ENCODE measurements at regions not wholly inside any gene's neighbourhood (a gene's known extent, or its start where the extent isn't known, plus 50 kb on each side); places are given as distances from the start of the nearest gene placed in this dataset.

DNA sequence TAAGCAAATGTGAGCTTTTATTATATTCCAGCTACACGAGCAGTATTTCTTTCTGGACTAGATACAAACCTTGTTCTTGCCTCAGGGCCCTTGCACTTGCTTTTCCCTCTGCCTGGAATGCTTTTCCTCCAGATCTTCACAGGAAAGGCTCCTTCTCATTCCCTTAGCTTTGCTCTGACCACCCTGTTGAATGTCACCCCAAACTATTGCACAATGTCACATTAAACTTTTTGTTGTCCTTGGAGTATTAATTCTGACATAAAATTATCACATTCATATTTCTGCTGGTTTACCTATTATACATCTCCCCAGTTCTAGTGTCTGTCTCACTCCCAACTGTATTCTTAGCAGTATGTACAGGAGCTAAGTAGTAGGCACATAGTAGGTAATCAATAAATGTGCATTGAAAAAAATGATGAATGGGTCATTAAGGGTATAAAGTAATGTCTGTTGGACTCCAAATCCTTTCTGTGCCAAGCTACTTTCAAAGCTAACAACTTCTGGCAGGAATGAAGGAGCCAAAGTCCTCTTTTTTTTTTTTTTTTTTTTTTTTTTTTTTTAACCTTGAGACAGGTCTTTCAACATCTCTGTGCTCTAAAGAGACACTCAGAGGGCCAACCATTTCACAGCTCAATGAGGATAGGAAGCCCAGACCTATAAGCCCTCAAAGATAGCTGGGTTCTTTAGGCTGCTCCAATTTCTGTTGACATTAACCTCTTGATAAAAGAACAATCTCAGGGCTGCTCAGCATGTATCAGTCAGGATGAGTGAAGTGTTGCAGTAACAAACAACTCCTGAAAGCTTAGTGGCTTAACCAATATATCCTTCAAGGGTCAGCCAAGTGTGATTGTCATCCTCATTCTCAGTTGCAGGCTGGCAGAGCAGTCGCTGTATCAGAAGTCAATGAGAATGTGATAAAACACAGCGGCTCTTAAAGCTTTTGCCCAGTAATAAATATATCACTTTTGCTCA lies 424.4 kb upstream of the TBX3 start:
- Histone ChIP-seq H2AFZ (replicated peaks) (no peak overlapping the region), H3K4me2 (no peak overlapping the region), H3K4me3 (no peak overlapping the region), H3K27me3 (no peaks in the 10 kb centered on the region), H4K20me1 (ENCODE audit: low read depth) (no peaks in the 10 kb centered on the region), H3K9ac (no peak overlapping the region), H3K79me2 (ENCODE audit: low read depth) (no peaks in the 10 kb centered on the region), H3K27ac (no peak overlapping the region), H3K9me3 (ENCODE audit: low read depth) (no peaks in the 10 kb centered on the region), H3K4me1 (no peaks in the 10 kb centered on the region), H3F3A (ENCODE audit: low read depth) (no peaks in the 10 kb centered on the region), H3K36me3 (no peaks in the 10 kb centered on the region)
- TF ChIP-seq EZH2phosphoT487 (IDR thresholded peaks at IDR 0.05) = no peak
- no peak for TF ChIP-seq EZH2 (IDR thresholded peaks at IDR 0.05)
- TF ChIP-seq, protein P1, sequence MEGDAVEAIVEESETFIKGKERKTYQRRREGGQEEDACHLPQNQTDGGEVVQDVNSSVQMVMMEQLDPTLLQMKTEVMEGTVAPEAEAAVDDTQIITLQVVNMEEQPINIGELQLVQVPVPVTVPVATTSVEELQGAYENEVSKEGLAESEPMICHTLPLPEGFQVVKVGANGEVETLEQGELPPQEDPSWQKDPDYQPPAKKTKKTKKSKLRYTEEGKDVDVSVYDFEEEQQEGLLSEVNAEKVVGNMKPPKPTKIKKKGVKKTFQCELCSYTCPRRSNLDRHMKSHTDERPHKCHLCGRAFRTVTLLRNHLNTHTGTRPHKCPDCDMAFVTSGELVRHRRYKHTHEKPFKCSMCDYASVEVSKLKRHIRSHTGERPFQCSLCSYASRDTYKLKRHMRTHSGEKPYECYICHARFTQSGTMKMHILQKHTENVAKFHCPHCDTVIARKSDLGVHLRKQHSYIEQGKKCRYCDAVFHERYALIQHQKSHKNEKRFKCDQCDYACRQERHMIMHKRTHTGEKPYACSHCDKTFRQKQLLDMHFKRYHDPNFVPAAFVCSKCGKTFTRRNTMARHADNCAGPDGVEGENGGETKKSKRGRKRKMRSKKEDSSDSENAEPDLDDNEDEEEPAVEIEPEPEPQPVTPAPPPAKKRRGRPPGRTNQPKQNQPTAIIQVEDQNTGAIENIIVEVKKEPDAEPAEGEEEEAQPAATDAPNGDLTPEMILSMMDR (IDR thresholded peaks at IDR 0.05) = no peak
- no peak overlapping the region for H3K4me3 Mint-ChIP-seq
- peaks cover 8% of the 10 kb centered on the region for H3K27me3 Mint-ChIP-seq (ENCODE audit: insufficient read depth, low read depth)
- no peaks in the 10 kb centered on the region for H3K36me3 Mint-ChIP-seq
- H3K4me1 Mint-ChIP-seq = peaks cover 6% of the 10 kb centered on the region
- H3K9me3 Mint-ChIP-seq = no peaks in the 10 kb centered on the region
- H3K27ac Mint-ChIP-seq = no peak overlapping the region
- no peak for DNase-seq (ENCODE audit: low spot score)

DNA sequence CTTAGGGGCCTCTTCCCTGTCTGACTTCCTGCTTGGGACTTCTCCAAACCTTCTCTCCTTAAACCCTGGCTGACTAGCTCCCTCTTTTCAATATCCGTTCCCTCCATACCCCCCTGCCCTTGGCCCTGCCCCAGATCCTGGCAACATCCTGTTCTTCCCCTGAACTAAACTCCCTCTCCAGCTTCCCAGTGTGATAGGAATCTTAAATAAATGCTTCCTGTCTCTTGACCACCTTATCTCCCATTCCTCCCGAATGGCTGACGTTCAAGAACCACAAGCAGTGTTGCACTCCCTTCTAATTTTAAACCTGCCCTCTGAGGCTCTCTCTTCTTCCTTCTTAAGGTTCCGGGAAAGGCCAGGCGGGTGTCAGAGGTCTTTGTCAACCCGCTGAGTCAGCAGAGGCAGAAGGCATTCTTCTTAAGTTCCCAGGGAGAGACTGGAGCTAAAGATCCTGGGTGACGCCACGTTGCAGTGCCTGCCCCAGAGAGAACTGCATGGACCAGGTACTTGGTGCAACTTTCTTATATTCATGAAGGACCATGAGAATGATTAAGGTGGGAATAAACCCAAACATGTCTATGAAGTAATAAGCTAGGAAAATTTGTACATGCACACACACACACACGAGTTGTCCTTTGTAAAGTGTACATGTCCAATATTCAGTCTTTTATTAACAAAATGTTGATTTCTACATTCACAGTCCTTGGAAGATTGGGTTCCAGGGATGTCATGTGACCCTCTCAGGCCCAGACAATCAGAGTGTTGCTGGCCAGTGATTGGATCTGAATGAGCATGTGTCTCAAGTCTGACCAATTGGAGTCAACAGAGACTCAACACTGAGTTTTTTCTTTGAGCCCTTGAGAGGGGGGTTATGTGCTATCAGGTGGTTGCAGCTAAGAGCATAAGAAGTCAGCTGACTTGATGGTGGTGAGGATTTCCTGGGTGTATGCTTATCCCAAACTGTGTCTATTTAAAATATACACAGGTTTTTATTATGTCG lies 420.2 kb upstream of the TBX3 start:
- Mint-ChIP-seq H3K4me3 (no peak overlapping the region), H3K9me3 (peaks cover 5% of the 10 kb centered on the region), H3K27ac (peak overlapping the region; percentile 57), H3K27me3 (ENCODE audit: insufficient read depth, low read depth) (peaks cover 11% of the 10 kb centered on the region), H3K4me1 (peaks cover 6% of the 10 kb centered on the region), H3K36me3 (no peaks in the 10 kb centered on the region)
- H3F3A ChIP-seq (ENCODE audit: low read depth) = no peaks in the 10 kb centered on the region
- no peak overlapping the region for H3K9ac ChIP-seq
- no peak for DNase-seq (ENCODE audit: low spot score)
- no peak for TF ChIP-seq EZH2 (IDR thresholded peaks at IDR 0.05)
- no peak overlapping the region for H2AFZ ChIP-seq (replicated peaks)
- no peaks in the 10 kb centered on the region for H3K4me1 ChIP-seq
- no peaks in the 10 kb centered on the region for H3K36me3 ChIP-seq
- H3K4me3 ChIP-seq = no peak overlapping the region
- H4K20me1 ChIP-seq (ENCODE audit: low read depth) = no peaks in the 10 kb centered on the region
- H3K4me2 ChIP-seq = no peak overlapping the region
- no peaks in the 10 kb centered on the region for H3K79me2 ChIP-seq (ENCODE audit: low read depth)
- H3K27me3 ChIP-seq = no peaks in the 10 kb centered on the region
- no peak overlapping the region for H3K27ac ChIP-seq
- no peaks in the 10 kb centered on the region for H3K9me3 ChIP-seq (ENCODE audit: low read depth)

DNA sequence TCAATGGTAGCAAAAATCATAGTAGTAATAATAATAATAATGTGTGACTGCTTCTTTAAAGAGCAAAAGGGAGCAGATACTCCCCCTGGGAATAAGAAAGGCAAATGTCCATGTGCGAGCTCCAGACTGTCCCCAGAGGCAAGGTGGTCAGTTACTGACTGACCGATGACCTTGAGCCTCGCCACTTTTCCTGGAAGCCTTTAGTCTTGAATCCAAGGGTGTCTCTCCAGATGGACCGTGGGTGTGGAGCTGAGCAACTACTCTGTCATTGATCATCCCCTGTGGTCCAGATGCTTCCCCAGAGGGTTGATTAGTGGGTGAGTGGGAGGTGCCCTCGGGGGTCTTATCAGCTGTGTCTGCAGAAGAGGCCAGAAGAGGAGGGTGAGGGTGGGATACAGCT lies 418.5 kb upstream of the TBX3 start:
- H3K79me2 ChIP-seq (ENCODE audit: low read depth) = no peaks in the 10 kb centered on the region
- DNase-seq (ENCODE audit: low spot score) = no peak
- no peaks in the 10 kb centered on the region for H3K36me3 ChIP-seq
- Mint-ChIP-seq H3K27me3 (ENCODE audit: insufficient read depth, low read depth) (peaks cover 11% of the 10 kb centered on the region), H3K9me3 (peaks cover 5% of the 10 kb centered on the region), H3K27ac (no peak overlapping the region), H3K4me3 (no peak overlapping the region), H3K36me3 (no peaks in the 10 kb centered on the region), H3K4me1 (peaks cover 6% of the 10 kb centered on the region)
- H3K9me3 ChIP-seq (ENCODE audit: low read depth) = no peaks in the 10 kb centered on the region
- no peak overlapping the region for H3K9ac ChIP-seq
- H2AFZ ChIP-seq (replicated peaks) = no peak overlapping the region
- H3K27me3 ChIP-seq = no peaks in the 10 kb centered on the region
- H3K4me2 ChIP-seq = no peak overlapping the region
- no peak overlapping the region for H3K4me3 ChIP-seq
- no peak for TF ChIP-seq EZH2phosphoT487 (IDR thresholded peaks at IDR 0.05)
- TF ChIP-seq, protein P1 (IDR thresholded peaks at IDR 0.05) = no peak
- H3K27ac ChIP-seq = no peak overlapping the region
- no peaks in the 10 kb centered on the region for H3K4me1 ChIP-seq
- no peaks in the 10 kb centered on the region for H3F3A ChIP-seq (ENCODE audit: low read depth)
- H4K20me1 ChIP-seq (ENCODE audit: low read depth) = no peaks in the 10 kb centered on the region
